Sigmoid colon (tissue), 6 donors: ENCODE measurements at regions not wholly inside any gene's neighbourhood (a gene's known extent, or its start where the extent isn't known, plus 50 kb on each side); places are given as distances from the start of the nearest gene placed in this dataset.

ENCODE experiments used
- DNase-seq: peaks from one replicate; pipeline ENCODE4 v3.0.0-alpha.2; 2019
- H3K27ac ChIP-seq, 4 donors: fragments of 200-600 bp; sonication (generic); one replicate each; pipeline ENCODE4 v1.5.1; 2016 to 2019; ENCODE audit warnings: mild to moderate bottlenecking in 1 of 4
- H3K27me3 ChIP-seq, 3 donors: fragments of 200-600 bp; sonication (generic); one replicate each; pipeline ENCODE4 v1.5.1; 2019; ENCODE audit warnings: mild to moderate bottlenecking in 1 of 3
- H3K36me3 ChIP-seq, 4 donors: fragments of 200-600 bp; sonication (generic); one replicate each; pipeline ENCODE4 v1.5.1; 2016 to 2019
- H3K4me1 ChIP-seq, 4 donors: fragments of 200-600 bp; sonication (generic); one replicate each; pipeline ENCODE4 v1.5.1; 2017 to 2019
- H3K4me3 ChIP-seq, 4 donors: fragments of 200-600 bp; sonication (generic); one replicate each; pipeline ENCODE4 v1.5.1; 2017 to 2019; ENCODE audit warnings: mild to moderate bottlenecking in 2 of 4, moderate library complexity in 1 of 4
- H3K9me3 ChIP-seq, 4 donors: fragments of 200-600 bp in 3 of 4; sonication (generic) in 3 of 4; one replicate each; pipeline versions ENCODE4 v1.5.1 to v1.6.1; 2013 to 2019
- CTCF ChIP-seq, 4 experiments: fragments of 450-650 bp in 3 of 4; fragments of 200-600 bp in 1 of 4; IDR thresholded peaks; one replicate each; pipeline ENCODE4 v1.5.1; 2016 to 2019; ENCODE audit warnings: antibody characterized with exemption in 4 of 4, mild to moderate bottlenecking in 3 of 4, moderate library complexity in 2 of 4
- EP300 ChIP-seq, 4 donors: sonication (generic); formaldehyde crosslinking; IDR thresholded peaks; one replicate each; pipeline ENCODE4 v1.6.1; 2017; ENCODE audit warnings: antibody characterized with exemption in 4 of 4
- POLR2A ChIP-seq, 2 donors: fragments of 450-650 bp; IDR thresholded peaks; one replicate each; pipeline ENCODE4 v1.6.1; 2016; ENCODE audit warnings: antibody characterized with exemption in 2 of 2, mild to moderate bottlenecking in 2 of 2, moderate library complexity in 2 of 2
- POLR2AphosphoS5 ChIP-seq, 4 donors: sonication (generic); formaldehyde crosslinking; IDR thresholded peaks; one replicate each; pipeline ENCODE4 v1.6.1; 2017; ENCODE audit warnings: antibody characterized with exemption in 4 of 4
- WGBS, 2 donors: extraction: QIAGEN DNeasy Blood & Tissue Kit; methylation state at CpG; one replicate each; pipeline ENCODE4 v1.1.7; 2013; 5-methylcytosine and 5-hydroxymethylcytosine counted together
- intact Hi-C: fragments of 100-400 bp; cut with DNase I; formaldehyde crosslinking; loops from one replicate; pipeline ENCODE4 v1.15.1; 2023
- donor health status: healthy with polysubstance abuse.
- donor health status: healthy.

- WGBS, 2 donors: 89 to 94% methylated on average over 6 of the region's 6 CpGs
- peak; percentile 48 for DNase-seq
- Histone ChIP-seq H3K36me3 (no peaks in the 10 kb centered on the region), H3K4me1 (no peaks in the 10 kb centered on the region), H3K9me3 (no peaks in the 10 kb centered on the region), H3K4me3 (no peak overlapping the region), H3K27ac (no peak overlapping the region), H3K27me3 (no peaks in the 10 kb centered on the region)
- TF ChIP-seq POLR2A (IDR thresholded peaks at IDR 0.05) (no peak), POLR2AphosphoS5 (IDR thresholded peaks at IDR 0.05) (no peak), EP300 (IDR thresholded peaks at IDR 0.05) (no peak), CTCF (IDR thresholded peaks at IDR 0.05) (no peak)
- intact Hi-C loops: no loop called here
Observed at GRCh38 chr15:70186152-70186551, 88.4 kb upstream of the TLE3 start.

GRCh38 chr15:70185251-70185711, 87.6 kb upstream of the TLE3 start:
- WGBS, 2 donors: 91 to 96% methylated on average over 5 of the region's 5 CpGs
- H3K9me3 ChIP-seq: no peaks in the 10 kb centered on the region
- H3K4me1 ChIP-seq: peaks cover 0 to 3% (median 0%) of the 10 kb centered on the region in 4 donors
- TF ChIP-seq POLR2AphosphoS5 (IDR thresholded peaks at IDR 0.05): no peak
- no peak for TF ChIP-seq POLR2A (IDR thresholded peaks at IDR 0.05)
- TF ChIP-seq CTCF (IDR thresholded peaks at IDR 0.05): no peak
- TF ChIP-seq EP300 (IDR thresholded peaks at IDR 0.05): no peak
- DNase-seq: no peak
- no peaks in the 10 kb centered on the region for H3K27me3 ChIP-seq
- no peak overlapping the region for H3K27ac ChIP-seq
- H3K4me3 ChIP-seq: no peak overlapping the region
- no peaks in the 10 kb centered on the region for H3K36me3 ChIP-seq
- intact Hi-C loops: no loop called here

GRCh38 chr15:70182858-70183695, 85.4 kb upstream of the TLE3 start:
- no peak for TF ChIP-seq POLR2A (IDR thresholded peaks at IDR 0.05)
- Histone ChIP-seq H3K27me3 (no peaks in the 10 kb centered on the region), H3K4me1 (peaks cover 0 to 3% (median 0%) of the 10 kb centered on the region in 4 donors), H3K4me3 (no peak overlapping the region), H3K9me3 (no peaks in the 10 kb centered on the region), H3K36me3 (no peaks in the 10 kb centered on the region), H3K27ac (no peak overlapping the region)
- peak; percentile 20 for DNase-seq
- WGBS, 2 donors: 75 to 84% methylated on average over 8 of the region's 8 CpGs
- intact Hi-C loops: no loop called here

- no peaks in the 10 kb centered on the region for H3K9me3 ChIP-seq
- DNase-seq: peak; percentile 3
- H3K4me3 ChIP-seq: no peak overlapping the region
- TF ChIP-seq CTCF (IDR thresholded peaks at IDR 0.05) (no peak), POLR2AphosphoS5 (IDR thresholded peaks at IDR 0.05) (no peak), EP300 (IDR thresholded peaks at IDR 0.05) (no peak), POLR2A (IDR thresholded peaks at IDR 0.05) (no peak)
- H3K27ac ChIP-seq: no peak overlapping the region
- intact Hi-C loops: no loop called here
- H3K4me1 ChIP-seq: peaks cover 0 to 3% (median 0%) of the 10 kb centered on the region in 4 donors
- 75 to 96% methylated on average over 4 of the region's 4 CpGs for WGBS, 2 donors
- no peaks in the 10 kb centered on the region for H3K36me3 ChIP-seq
- H3K27me3 ChIP-seq: no peaks in the 10 kb centered on the region
Observed at GRCh38 chr15:70181626-70182255, 84.0 kb upstream of the TLE3 start.

- Histone ChIP-seq H3K4me1 (peaks cover 0 to 3% (median 0%) of the 10 kb centered on the region in 4 donors), H3K36me3 (no peaks in the 10 kb centered on the region), H3K27me3 (no peaks in the 10 kb centered on the region), H3K4me3 (no peak overlapping the region), H3K27ac (no peak overlapping the region), H3K9me3 (no peaks in the 10 kb centered on the region)
- intact Hi-C loops: no loop called here
- DNase-seq: peak; percentile 40
- WGBS, 2 donors: 76 to 88% methylated on average over 15 of the region's 15 CpGs
- TF ChIP-seq POLR2A (IDR thresholded peaks at IDR 0.05): no peak
- TF ChIP-seq CTCF (IDR thresholded peaks at IDR 0.05): no peak
- no peak for TF ChIP-seq EP300 (IDR thresholded peaks at IDR 0.05)
- TF ChIP-seq POLR2AphosphoS5 (IDR thresholded peaks at IDR 0.05): no peak
Observed at GRCh38 chr15:70180186-70180875, 82.6 kb upstream of the TLE3 start.
